Endometrium (tissue), 2 donors: ENCODE measurements at regions not wholly inside any gene's neighbourhood (a gene's known extent, or its start where the extent isn't known, plus 50 kb on each side); places are given as distances from the start of the nearest gene placed in this dataset.
"Not testable (repeated sequence)": the region's sequence is repeated elsewhere in the genome, so short reads cannot be mapped to it uniquely, and the experiment has no call there.

Experiments used
- FAIRE-seq: peaks from 2 replicates; lab custom pipeline; 2012; peaks lifted over from hg19 to GRCh38; lab: Jason Lieb, UNC
- donor health status: control.
- donor health status: control.

- no peak for FAIRE-seq
Observed at GRCh38 chr20:54324652-54325285, 116.9 kb downstream of the PFDN4 start.

GRCh38 chr20:54335299-54335698 is 127.4 kb downstream of the PFDN4 start:
- FAIRE-seq: no peak

- no peak for FAIRE-seq
Observed at GRCh38 chr20:54337144-54337543, 129.3 kb downstream of the PFDN4 start.

- FAIRE-seq: no peak
Observed at GRCh38 chr20:54339093-54339492, 131.2 kb downstream of the PFDN4 start.

- no peak for FAIRE-seq
Observed at GRCh38 chr20:54340206-54340605, 132.3 kb downstream of the PFDN4 start.

- no peak for FAIRE-seq
Observed at GRCh38 chr20:54340667-54341081, 132.8 kb downstream of the PFDN4 start.

- no peak for FAIRE-seq
Observed at GRCh38 chr20:54342258-54342920, 133.0 kb upstream of the DOK5 start.

- no peak for FAIRE-seq
Observed at GRCh38 chr20:54343099-54343498, 132.3 kb upstream of the DOK5 start.

GRCh38 chr20:54343634-54344033 is 131.8 kb upstream of the DOK5 start:
- no peak for FAIRE-seq

- FAIRE-seq: no peak
Observed at GRCh38 chr20:54344832-54345231, 130.6 kb upstream of the DOK5 start.

- FAIRE-seq: no peak
Observed at GRCh38 chr20:54345301-54345724, 130.1 kb upstream of the DOK5 start.

GRCh38 chr20:54345821-54346220 is 129.6 kb upstream of the DOK5 start:
- no peak for FAIRE-seq

GRCh38 chr20:54346276-54346675 is 129.1 kb upstream of the DOK5 start:
- no peak for FAIRE-seq

- FAIRE-seq: no peak
Observed at GRCh38 chr20:54347166-54347833, 128.1 kb upstream of the DOK5 start.

- FAIRE-seq: no peak
Observed at GRCh38 chr20:54350415-54350814, 125.0 kb upstream of the DOK5 start.

GRCh38 chr20:54351371-54352136 is 123.8 kb upstream of the DOK5 start:
- FAIRE-seq: no peak

- not testable (repeated sequence) for FAIRE-seq
Observed at GRCh38 chr20:54352541-54352940, 122.9 kb upstream of the DOK5 start.

GRCh38 chr20:54353292-54353691 is 122.1 kb upstream of the DOK5 start:
- no peak for FAIRE-seq

GRCh38 chr20:54355631-54356280 is 119.6 kb upstream of the DOK5 start:
- no peak for FAIRE-seq

GRCh38 chr20:54356801-54357200 is 118.6 kb upstream of the DOK5 start:
- peak; percentile 83 for FAIRE-seq

GRCh38 chr20:54361475-54361874 is 113.9 kb upstream of the DOK5 start:
- no peak for FAIRE-seq

- no peak for FAIRE-seq
Observed at GRCh38 chr20:54362283-54362682, 113.1 kb upstream of the DOK5 start.
